ENCODE measurements at regions not wholly inside any gene's neighbourhood (a gene's known extent, or its start where the extent isn't known, plus 50 kb on each side); places are given as distances from the start of the nearest gene placed in this dataset.

DNA sequence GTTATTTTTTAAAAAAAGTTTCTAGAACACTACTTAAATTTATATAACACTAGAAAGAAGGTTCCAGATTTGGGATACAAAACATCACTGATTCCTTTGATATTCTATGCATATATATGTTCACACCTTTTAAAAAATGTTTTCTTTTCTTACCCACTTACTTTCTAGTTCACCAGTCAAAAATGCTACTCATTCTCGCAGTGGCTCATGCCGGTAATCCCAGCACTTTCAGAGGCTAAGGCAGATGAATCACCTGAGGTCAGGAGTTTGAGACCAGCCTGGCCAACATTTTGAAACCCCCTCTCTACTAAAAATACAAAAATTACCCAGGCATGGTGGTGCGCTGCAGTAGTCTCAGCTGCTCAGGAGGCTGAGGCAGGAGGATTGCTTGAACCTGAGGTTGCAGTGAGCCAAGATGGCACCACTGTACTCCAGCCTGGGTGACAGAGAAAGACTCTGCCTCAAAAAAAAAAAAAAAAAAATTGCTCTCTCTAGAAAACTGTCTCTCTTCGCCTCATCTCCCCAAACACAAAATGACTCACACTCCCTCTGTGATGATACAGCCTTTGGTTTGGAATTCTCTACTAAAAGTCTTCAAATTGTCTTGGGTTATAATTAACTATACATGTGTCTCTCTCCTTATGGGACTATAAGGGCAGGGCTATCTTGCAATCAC lies 52.6 kb upstream of the TGFBR2 start:
- peak; percentile 39 for DNase-seq (ENCODE audit: low read depth)

DNA sequence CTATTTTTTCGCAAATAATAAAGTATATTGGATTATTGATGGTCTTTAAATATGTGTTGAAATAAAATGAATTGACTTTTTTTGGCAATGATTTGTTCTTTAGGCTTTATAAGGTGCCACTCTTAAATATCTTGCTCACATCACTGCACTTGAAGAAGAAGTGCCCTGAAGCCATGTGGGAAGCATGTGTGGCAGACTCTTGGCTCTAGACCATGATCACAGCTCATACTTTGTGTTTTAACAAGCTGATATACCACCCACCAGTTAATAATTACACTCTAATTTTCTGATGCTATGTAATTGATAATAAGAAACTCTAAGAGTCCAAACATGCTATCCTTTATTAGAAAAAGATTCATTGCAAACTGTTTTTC lies 52.1 kb upstream of the TGFBR2 start:
- no peak for DNase-seq (ENCODE audit: low read depth)

DNA sequence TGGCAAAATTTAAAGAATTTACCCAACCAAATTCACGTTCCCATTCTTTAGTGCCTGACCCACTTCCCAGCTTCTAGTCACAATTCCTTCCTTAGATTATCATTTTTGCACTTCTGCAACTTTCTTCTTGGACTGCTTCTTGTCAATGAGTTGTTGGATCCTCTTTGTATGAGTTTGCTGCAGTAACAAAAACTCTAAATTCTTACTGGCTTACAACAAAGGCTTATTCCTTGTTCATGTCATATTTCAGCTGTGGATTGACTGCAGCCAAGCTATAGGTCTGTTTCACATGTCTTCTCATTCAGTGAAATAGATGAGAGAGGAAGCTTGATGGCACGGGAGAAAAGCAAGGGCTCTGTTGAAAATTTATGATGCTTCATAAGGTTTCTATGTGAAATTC lies 50.4 kb upstream of the TGFBR2 start:
- DNase-seq (ENCODE audit: low read depth): no peak
